Adrenal gland (tissue), 9 donors: ENCODE measurements at regions not wholly inside any gene's neighbourhood (a gene's known extent, or its start where the extent isn't known, plus 50 kb on each side); places are given as distances from the start of the nearest gene placed in this dataset.

ENCODE experiments used
- DNase-seq, 7 donors: peaks; one replicate each; pipeline ENCODE4 v3.0.0-alpha.2; 2019 to 2020
- H3K27ac ChIP-seq, 5 donors: fragments of 200-600 bp; sonication (generic) in 4 of 5; 1 replicate in 3 of 5; 2 replicates in 2 of 5; pipeline versions ENCODE4 v1.5.1 to v1.8.0; 2016 to 2020; ENCODE audit warnings: mild to moderate bottlenecking in 1 of 5
- H3K27me3 ChIP-seq: fragments of 200-600 bp; 2 replicates; pipeline ENCODE4 v1.8.0; 2021
- H3K36me3 ChIP-seq, 2 donors: fragments of 200-600 bp; replicated peaks in 1 of 2; 1 replicate in 1 of 2; 2 replicates in 1 of 2; pipeline versions ENCODE4 v1.5.1 to v1.8.0; 2018 to 2022
- H3K4me1 ChIP-seq, 2 donors: fragments of 200-600 bp; replicated peaks in 1 of 2; 1 replicate in 1 of 2; 2 replicates in 1 of 2; pipeline versions ENCODE4 v1.5.1 to v1.8.0; 2018 to 2021
- H3K4me3 ChIP-seq, 4 donors: fragments of 200-600 bp; sonication (generic) in 3 of 4; one replicate each; pipeline ENCODE4 v1.5.1; 2016 to 2018
- H3K9me3 ChIP-seq, 3 donors: fragments of 200-600 bp; sonication (generic) in 1 of 3; replicated peaks in 1 of 3; 1 replicate in 2 of 3; 2 replicates in 1 of 3; pipeline versions ENCODE4 v1.5.1 to v1.8.0; 2016 to 2021
- CTCF ChIP-seq, 6 experiments: fragments of 450-650 bp in 4 of 6; fragments of 200-600 bp in 2 of 6; sonication (generic) in 1 of 6; IDR thresholded peaks; 1 replicate in 5 of 6; 2 replicates in 1 of 6; pipeline versions ENCODE4 v1.5.1 to v1.8.0; 2016 to 2021; ENCODE audit warnings: antibody characterized with exemption in 6 of 6, mild to moderate bottlenecking in 2 of 6, moderate library complexity in 1 of 6
- POLR2A ChIP-seq, 2 donors: fragments of 450-650 bp; IDR thresholded peaks; one replicate each; pipeline ENCODE4 v1.6.1; 2017; ENCODE audit warnings: antibody characterized with exemption in 2 of 2, mild to moderate bottlenecking in 2 of 2, moderate library complexity in 1 of 2
- WGBS, 4 donors: extraction: QIAGEN DNeasy Blood & Tissue Kit in 2 of 4; methylation state at CpG; one replicate each; pipeline versions ENCODE4 v1.1.5 to v1.1.7; 2013 to 2017; 5-methylcytosine and 5-hydroxymethylcytosine counted together
- intact Hi-C, 2 donors: fragments of 100-400 bp; cut with DNase I; formaldehyde crosslinking; loops; one replicate each; pipeline versions ENCODE4 v1.14.1 to v1.15.0; 2022 to 2023
- donor health status: healthy with polysubstance abuse.
- donor health status: Bipolar disorder and iron deficiency.
- donor health status: DM: yes; HTN: yes; CAD: no.
- donor health status: DM: no; HTN: no; CAD: no.
- donor health status: DM: no; HTN: no; CAD: no.

- WGBS, 4 donors: 69 to 87% (median 81%) methylated on average over 2 of the region's 2 CpGs
Observed at GRCh38 chr1:189496768-189497167, 980.9 kb downstream of the BRINP3 start.

GRCh38 chr1:189499736-189500135 is 977.9 kb downstream of the BRINP3 start:
- no peaks in the 10 kb centered on the region for H3K4me1 ChIP-seq
- WGBS, 4 donors: 58 to 71% (median 62%) methylated on average over 3 to 4 of the region's 4 CpGs
- no peaks in the 10 kb centered on the region for H3K9me3 ChIP-seq
- TF ChIP-seq POLR2A (IDR thresholded peaks at IDR 0.05) (no peak), CTCF (IDR thresholded peaks at IDR 0.05) (no peak)
- no peak for DNase-seq
- H3K4me3 ChIP-seq: no peak overlapping the region
- intact Hi-C loops: no loop called here
- H3K27me3 ChIP-seq: no peaks in the 10 kb centered on the region
- H3K36me3 ChIP-seq: no peaks in the 10 kb centered on the region
- no peak overlapping the region for H3K27ac ChIP-seq

More at GRCh38 chr1:189496768-189497167, 980.9 kb downstream of the BRINP3 start:
- H3K27ac ChIP-seq: no peak overlapping the region
- intact Hi-C loops: no loop called here
- H3K4me3 ChIP-seq: no peak overlapping the region
- no peaks in the 10 kb centered on the region for H3K36me3 ChIP-seq
- no peak for DNase-seq
- no peak for TF ChIP-seq CTCF (IDR thresholded peaks at IDR 0.05)
- TF ChIP-seq POLR2A (IDR thresholded peaks at IDR 0.05): no peak
- no peaks in the 10 kb centered on the region for H3K27me3 ChIP-seq
- no peaks in the 10 kb centered on the region for H3K9me3 ChIP-seq
- H3K4me1 ChIP-seq: no peaks in the 10 kb centered on the region

- intact Hi-C loops: no loop called here
- TF ChIP-seq CTCF (IDR thresholded peaks at IDR 0.05): no peak
- TF ChIP-seq POLR2A (IDR thresholded peaks at IDR 0.05): no peak
- H3K4me1 ChIP-seq: no peaks in the 10 kb centered on the region
- no peaks in the 10 kb centered on the region for H3K27me3 ChIP-seq
- H3K27ac ChIP-seq: no peak overlapping the region
- WGBS, 4 donors: 65 to 84% (median 78%) methylated on average over 2 of the region's 2 CpGs
- no peaks in the 10 kb centered on the region for H3K36me3 ChIP-seq
- no peaks in the 10 kb centered on the region for H3K9me3 ChIP-seq
- H3K4me3 ChIP-seq: no peak overlapping the region
- DNase-seq: no peak
Observed at GRCh38 chr1:189500778-189501177, 976.9 kb downstream of the BRINP3 start.

- H3K9me3 ChIP-seq: no peaks in the 10 kb centered on the region
- no peak overlapping the region for H3K4me3 ChIP-seq
- H3K27me3 ChIP-seq: no peaks in the 10 kb centered on the region
- no peak for DNase-seq
- H3K36me3 ChIP-seq: no peaks in the 10 kb centered on the region
- TF ChIP-seq POLR2A (IDR thresholded peaks at IDR 0.05) (no peak), CTCF (IDR thresholded peaks at IDR 0.05) (no peak)
- no peak overlapping the region for H3K27ac ChIP-seq
- H3K4me1 ChIP-seq: no peaks in the 10 kb centered on the region
- intact Hi-C loops: no loop called here
Observed at GRCh38 chr1:189510827-189511226, 966.8 kb downstream of the BRINP3 start.
